SIG-M5 treated with dmso at 0.1 percent for 504 hours (cell line): ENCODE measurements at regions not wholly inside any gene's neighbourhood (a gene's known extent, or its start where the extent isn't known, plus 50 kb on each side); places are given as distances from the start of the nearest gene placed in this dataset.

Experiments used
- DNase-seq: peaks from one replicate; lab custom pipeline; 2025; ENCODE audit not compliant: unreplicated experiment; lab: John Stamatoyannopoulos, UW

DNA sequence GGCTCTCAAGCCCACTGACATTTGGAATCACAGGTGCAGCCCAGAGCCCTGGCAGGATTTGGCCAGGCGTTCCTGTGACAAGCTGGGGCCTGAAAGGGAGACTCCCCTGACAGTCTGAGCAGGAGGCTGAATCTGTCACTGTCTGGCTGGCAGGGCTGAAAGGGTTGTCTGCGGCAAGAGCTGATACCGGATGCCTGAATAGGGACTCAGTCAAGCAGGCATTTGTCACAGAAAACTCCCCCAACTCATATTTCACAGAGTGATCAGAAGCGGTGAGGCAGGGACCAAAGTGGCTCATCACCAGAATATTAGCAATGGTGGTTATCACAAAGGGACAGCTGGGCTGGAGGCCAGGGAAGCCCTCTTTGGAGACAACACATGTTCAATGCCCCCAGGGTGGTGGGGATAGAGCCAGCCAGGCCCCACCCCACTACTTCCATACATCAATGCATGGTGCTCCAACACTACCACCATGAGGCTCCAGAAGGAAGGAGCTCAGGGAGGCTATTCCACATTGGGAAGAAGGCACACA is 295.5 kb downstream of the DTWD2 start:
- no peak for DNase-seq

DNA sequence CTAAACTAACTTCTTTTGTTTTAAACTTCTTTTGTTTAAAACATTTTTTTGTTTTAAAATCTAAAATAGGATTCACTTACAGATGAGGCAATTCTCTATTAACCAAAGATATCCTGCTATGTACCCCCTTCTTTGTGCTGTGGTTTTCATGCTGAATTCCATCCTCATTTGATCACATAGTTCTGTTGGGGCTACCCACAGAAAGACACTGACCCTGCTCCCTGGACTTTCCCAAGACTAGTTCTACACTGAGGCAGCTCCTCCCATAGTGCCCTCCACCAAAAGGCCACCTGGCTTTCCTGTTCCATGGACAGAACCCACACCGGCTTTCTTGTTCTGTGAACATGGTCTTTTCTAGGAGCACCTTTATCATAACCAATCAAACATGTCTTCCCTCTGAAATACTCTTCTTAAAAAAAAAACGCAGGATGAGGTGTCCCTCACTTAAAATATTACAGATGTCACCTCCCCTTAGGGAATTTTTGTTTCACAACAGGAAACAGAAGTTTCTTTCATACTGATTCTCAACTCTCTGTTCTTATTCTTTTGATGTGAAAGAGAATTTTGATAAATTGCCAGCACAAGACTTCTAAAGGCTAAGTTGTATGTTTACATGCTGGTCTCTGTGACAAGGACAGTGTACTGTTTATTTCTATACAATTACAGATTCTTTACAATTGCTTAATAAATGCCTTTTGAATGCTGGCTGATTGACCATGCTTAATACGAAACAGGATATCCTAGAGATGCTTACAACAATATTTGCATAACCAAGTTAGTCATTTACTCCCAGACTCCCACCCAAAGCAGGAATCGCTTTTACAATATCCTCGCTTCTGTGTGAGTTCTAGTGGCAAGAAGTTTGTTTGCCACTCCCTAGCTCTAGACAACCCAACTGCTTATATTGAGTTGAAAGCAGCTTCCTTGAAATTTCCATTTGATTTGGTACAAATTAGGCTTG is 300.4 kb downstream of the DTWD2 start:
- no peak for DNase-seq

DNA sequence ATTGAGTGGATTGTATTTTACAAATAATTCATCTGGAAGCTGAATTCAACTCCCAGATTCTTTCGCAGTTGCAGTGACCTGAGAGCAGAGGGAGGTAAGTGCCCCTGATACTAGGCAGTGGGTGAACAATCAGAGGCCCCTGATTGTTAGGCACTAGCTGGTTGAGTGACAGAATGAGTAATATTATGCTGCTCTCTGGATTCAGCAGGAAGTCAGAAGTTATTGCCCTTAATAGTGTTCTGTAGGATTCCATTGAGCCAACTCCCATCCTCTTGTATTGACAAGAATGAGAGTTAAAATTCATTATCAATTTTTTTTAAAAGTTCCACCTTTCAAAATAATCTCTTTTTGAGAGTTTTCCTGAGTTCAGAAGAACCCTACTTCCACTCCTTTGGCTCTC is 301.2 kb downstream of the DTWD2 start:
- DNase-seq, result no peak

DNA sequence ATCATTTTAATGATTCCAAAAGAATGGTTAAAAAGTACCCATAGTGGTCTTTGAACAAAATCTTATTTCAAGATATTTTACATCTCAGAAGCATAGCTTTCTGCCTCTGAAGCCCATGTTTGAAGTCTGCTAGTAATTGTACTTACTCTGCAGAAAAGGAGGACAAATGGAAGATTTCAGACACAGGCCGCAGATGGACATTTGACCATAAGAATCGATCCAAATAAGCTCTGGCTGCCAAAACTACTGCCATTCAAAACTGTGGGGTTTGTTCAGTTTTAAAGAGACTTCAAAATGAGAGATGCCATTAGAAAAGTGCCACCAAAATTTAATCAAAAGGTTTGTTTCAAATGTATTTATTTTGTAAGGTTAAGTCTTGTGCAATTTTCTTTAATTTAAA is 306.7 kb downstream of the DTWD2 start:
- no peak for DNase-seq

DNA sequence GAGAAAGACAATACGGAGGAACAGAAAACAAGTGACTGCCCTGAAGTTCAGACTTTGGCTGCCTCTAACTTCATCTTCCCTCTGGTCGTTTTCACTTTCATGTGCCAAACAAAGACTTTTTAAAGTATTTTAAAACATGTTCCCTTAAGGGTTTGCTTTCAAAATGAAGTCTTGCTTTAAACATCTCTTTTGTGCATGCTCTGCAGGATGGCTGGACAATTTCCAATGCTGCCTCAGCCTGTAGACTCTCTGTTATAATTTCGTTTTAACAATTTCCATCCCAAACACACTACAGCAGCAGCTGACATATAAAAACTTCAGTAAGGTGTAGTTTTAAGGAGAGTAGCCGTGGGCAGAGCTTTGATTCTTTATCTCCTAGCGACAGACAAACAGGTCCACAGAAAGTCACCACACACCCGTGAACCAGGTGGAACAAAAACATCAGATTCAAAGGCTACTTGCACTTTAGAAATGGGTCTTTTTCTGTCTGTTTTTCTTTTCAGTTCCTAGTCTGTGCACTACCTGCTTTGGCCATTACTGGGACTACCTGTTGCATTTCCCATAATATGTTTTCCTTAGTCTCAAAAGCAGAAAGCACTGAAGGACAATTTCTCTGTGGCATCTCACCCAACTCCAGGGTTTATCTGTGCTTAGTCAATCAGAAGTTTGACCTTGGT is 308.9 kb downstream of the DTWD2 start:
- DNase-seq, result no peak

DNA sequence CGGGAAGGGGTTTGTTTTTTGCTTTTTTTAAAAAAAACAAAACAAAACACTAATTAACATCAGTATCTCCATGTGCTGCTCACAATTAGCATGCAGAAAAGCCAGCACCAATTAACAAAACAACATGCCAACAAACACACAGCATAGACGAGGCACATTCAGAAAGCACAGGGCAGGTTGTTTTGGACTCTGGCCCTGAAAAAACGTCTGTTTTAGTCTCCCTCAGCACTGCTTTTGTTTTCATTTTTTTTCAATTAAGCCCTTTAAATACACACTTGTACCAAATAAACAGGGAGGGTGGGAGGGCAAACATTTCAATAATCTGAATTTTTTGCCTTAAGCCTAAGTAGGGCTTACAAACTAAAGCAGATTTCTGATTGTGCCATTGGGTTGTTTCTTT is 309.6 kb downstream of the DTWD2 start:
- DNase-seq, result no peak

DNA sequence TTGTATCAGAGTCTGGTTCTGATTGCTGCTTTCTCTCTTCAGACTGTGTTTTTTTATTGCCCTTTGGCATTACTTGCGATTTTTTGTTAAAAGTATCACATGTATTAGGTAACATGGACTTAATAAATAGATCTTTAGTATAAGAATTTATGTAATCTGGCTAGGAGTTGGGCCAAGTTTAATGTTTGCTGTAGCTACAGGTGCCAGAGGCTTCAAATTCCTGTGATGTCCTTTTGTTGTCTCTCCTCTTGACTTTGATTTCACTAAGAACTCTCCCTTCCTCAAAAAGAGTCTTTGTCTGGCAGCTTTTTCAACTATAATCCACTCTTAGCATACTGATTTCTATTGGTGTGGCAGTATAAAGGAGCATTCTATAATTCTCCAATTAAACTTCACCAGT is 313.1 kb downstream of the DTWD2 start:
- DNase-seq, result no peak

DNA sequence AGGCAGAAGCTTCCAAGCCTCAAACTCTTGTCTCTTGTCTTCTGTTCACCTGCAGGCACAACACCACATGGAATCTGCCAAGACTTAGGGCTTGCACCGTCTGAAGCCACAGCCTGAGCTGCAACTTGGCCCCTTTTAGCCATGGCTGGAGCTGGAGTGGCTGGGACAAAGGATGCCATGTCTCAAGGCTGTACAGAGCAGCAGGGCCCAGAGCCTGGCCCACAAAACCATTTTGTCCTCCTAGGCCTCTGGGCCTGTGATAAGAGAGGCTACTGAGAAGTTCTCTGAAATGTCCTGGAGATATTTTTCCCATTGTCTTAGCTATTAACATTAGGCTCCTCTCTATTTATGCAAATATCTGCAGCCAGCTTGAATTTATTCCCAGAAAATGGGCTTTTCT is 330.8 kb downstream of the DTWD2 start:
- no peak for DNase-seq

DNA sequence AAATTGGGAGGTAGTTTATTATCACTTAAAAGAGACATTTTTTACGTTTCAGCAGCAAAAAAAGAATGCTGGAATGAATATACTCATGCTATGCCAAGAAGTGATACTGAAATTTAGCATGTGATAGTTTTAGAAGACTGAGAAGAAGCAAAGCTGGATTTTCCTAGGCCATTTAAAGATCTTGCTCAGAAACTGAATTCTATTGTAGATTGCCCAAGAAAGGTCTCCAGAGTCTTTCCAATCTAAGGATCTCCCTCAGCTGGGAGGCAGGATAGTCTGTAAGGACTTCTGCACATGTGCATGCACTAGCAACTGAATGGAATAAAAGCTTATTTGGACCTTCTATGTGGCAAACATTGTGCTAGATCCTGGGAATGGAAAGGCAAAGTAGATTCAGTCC is 334.5 kb downstream of the DTWD2 start:
- DNase-seq, result no peak

DNA sequence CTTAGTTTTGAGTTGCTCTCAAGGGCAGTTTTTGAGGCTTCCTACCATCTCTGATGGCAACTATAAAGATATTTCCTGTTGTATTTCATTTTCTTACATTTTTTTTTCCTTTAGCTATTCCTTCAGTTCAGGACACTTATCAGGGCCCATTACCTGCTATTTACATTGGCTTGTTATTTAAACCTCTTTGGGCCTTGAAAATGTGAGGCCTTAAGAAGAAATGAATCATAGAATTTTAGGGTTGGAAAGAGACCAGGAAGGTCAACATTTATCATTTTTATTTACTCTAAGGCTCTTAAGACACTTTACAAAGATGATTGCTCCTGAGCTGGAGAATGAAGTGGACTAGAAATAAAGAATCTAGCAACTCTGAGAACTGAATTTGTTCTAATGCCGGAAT is 335.2 kb downstream of the DTWD2 start:
- DNase-seq, result no peak

DNA sequence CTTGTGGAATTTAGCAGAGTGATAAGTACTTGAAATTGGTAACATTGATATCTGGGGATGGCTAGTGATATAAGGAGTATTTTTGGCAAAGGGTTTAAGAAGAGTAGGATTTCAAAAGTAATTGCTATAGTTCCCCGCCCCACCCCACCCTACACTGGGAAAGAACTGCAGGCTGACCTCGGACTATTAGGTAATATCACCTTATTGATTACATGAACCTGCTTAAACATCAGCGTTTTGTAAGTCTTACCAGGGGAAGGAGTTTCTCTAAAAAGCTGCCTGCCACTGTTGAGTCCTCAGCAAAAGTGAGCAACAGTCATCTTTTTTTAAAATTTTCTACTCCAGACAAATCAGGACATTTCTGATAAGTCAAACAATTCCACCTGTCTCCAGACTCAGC is 337.3 kb downstream of the DTWD2 start:
- DNase-seq, result no peak

DNA sequence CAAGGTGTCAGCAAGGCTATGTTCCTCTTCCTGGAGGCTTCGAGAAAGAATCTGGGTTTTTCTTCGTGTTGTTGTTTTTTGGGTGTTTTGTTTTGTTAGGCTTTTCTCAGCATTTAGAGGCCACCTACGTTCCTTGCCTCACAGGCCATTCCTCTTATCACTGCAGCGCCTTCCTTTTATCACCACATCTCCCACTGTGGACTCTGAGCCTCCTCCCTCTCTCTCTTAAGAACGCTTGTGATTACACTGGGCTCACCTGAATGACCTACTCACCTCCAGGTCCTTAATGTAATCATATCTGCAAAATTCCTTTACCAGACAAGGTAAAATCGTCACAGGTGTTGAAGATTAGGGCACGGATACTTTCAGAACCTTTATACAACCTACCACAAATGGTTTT is 340.8 kb downstream of the DTWD2 start:
- no peak for DNase-seq

DNA sequence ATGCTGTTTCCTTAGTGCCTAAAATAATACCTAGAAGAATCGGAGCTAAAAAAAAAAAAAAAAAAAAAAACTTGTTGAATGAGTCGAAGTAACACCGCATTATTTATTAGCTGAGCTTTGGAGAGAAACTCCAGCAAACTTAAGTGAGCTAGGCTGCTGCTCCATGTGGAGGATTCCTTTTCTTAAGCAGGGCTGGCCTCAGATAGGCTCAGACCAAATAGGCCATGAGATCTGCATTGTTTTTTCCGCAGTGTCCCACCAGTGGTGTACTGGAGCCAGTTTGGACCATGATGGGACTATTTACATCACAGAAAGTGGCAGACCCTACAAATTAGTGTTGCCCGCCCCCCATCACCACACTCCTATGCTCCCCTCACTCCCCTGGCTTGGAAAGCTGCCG is 341.4 kb downstream of the DTWD2 start:
- DNase-seq, result no peak

DNA sequence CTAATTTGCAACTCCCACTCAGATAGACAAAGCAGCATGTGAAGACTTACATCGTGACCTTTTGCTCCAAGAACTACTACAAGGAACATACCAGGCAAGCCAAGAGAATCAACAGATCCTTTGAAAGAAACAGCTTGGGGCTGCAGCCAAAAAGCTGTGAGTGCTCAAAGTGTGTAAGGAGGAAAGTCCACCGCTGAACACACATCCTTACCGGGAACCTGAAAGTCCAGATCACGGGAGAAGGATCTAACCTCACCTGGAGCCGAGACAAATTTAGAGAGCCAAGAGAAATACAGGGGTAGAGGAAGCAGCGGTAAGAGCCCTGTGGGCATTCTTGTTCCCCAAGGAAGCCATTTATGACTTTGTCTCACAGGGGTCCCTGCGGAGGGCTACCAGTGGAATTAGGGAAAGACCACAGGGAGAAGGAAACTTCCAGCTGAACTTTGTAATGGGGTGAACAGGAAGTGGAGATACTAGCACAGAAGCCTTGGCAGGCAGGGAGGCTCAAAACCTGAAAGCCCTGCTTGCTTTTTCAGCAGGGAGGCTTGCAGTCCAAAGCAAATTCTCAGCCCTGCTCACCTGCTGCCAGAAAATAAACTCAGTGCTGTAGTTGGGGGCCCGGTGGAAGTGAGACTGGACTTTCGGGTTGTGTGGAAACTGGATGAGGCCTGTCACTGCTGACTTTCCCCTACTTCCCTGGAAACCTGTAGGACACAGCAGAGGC is 350.2 kb downstream of the DTWD2 start:
- no peak for DNase-seq

DNA sequence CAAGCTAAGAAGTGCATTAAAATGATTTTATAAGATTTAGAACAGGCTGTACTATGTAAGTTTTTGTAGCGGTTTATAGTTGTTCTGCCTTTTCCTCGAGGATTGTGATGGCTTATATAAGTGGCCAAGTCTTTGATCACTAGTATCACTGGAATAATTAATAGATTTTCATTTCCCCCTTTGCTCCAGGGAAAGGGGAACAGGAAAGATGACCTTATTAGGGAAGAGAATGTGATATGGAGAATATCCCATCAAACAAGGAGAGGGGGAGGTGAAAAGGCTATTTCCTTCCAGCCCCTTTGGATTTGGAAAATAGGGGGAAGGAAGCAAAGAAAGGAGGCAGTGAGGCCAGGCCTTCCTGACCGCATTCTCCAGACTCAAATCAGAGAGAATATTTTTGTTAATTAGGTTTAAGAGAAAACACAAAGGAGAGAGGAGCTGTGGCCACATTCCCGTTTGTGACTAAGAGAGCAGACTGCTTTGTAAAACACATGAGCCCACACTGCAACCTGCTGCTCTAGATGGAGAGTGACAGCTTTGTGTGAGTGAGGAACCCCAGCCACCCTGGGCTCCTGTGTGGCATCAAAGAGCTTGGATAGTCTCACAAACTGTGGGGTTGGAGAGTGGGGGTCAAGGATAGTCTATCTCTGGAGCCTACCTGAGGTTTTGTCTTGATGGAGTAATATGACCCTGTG is 359.5 kb downstream of the DTWD2 start:
- DNase-seq, result no peak

DNA sequence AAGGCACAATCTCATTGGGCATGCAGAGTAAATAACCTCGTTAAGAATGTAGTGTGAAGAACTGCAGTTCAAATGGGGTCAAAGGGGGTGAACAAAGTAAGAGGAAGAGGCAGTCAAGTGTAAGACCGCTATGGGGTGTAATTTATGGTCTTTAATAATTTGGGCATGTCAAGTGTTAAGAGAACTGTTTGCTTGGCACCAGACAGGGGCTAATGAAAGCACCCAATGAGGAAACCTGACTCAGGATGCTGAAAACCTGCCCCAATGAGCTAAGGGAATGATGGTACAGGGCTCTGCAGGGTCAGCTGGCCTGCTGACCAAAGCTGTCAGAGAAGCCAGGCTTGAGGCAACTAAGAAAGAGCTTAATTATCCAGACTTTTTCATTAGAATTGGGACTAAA is 368.1 kb downstream of the DTWD2 start:
- no peak for DNase-seq

DNA sequence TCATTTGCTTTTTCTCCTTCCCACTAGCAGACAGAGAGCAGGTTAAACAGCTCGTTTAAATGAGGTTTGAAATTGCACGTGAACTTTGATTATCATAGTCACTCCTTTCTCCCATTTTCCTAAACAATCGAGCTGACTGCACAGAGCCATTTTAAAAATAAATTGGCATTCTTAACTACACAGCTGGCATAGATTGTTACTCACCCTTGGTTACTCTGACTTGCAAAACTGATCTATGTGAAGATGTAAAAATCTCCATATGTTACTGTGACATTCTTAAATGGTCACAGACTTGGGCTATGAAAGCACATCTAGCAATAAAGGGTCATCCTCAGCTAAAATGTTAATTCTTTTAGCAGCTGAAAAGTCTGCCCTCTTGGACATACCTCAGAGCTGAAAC is 368.5 kb downstream of the DTWD2 start:
- no peak for DNase-seq

DNA sequence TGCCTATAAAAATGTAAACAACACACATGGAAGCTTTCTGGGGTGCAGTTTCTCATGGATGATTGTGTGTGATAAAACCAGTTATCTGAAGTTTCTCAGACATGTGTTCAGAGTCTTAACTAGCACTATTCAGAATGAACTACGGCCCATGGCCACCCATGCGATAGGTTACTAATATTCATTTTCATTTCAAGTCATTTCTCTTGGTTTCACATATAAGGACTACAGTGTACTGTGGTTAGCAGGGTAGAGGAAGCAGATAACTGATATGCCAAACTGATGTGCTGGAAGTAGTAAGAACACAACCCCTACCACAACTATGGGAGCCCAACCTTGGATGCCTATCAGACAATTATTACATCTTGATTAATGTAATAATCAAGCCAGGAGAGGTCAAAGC is 372.1 kb downstream of the DTWD2 start:
- DNase-seq, result no peak

DNA sequence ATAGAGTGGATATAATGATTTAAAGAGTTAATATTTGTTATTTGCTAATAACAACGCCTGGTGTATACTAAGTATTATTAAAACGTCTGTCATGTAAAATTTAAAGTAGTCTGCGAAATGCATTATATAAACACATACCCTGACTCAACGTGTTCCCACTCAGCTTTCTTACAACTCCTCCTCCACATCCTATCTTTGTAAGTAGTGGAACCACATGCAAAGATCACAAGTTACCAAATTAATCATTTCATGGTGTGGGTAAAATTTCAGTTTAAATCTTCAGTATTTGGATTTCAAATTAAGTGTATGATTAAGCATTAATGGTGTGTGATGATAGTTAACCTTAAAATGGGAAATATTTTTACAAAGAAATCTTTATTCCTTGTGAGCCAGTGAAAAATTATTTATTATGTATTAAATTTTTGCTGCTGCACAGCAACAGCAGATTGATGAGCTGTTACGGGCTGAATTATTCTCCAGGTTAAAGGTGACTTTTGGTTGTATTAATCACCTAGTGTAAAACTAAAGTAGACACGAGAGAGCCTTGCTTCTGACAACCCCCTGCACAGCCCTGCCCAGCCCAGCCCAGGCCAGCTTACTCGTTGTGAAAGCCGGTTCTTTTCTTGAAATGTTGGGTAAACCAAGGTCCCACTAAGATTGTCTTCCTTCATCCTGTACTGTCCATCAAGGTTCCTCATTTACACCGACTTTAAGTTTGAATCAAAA is 373.5 kb downstream of the DTWD2 start:
- DNase-seq, result no peak

DNA sequence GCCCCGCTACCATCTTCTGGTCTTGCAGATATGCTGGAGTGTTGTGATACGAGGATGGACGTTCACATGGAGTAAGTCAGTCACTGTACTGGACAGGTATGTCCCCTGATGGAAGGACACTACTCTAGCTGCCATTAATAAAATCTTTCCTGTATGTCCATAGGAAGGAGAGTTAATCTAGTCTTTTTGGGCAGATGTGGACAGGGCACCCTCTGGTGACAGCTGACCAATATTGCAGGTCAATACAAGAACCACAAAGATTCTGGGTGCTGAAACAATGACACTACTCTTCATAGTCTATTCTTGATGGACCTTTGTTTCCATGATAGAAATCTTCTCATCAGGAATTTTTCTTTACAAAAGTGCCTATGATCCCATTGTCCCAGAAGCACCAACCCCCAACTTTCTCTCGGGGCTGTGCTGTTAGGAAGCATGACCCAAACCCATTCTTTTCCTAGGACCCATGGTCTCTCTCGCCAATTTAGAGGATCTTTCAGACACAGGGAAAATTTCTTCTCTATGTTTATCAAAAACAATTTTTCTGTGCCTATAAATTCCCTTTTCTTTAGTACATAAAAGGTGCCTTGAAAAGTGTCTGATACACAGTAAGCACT is 376.9 kb downstream of the DTWD2 start:
- DNase-seq, result peak; percentile 55
